GM21360 (cell line): ENCODE measurements at regions not wholly inside any gene's neighbourhood (a gene's known extent, or its start where the extent isn't known, plus 50 kb on each side); places are given as distances from the start of the nearest gene placed in this dataset.

Experiments
- ATAC-seq: cut with Tn5 transposase; IDR thresholded peaks from one replicate; pipeline ENCODE4 v1.9.1; 2021; ENCODE audit warnings: mild to moderate bottlenecking, moderate library complexity; ENCODE audit not compliant: unreplicated experiment

GRCh38 chr11:97234016-97234415, 844.2 kb downstream of the JRKL start:
- no peak for ATAC-seq

GRCh38 chr11:97237151-97237550, 847.3 kb downstream of the JRKL start:
- no peak for ATAC-seq

- ATAC-seq = no peak
Measured at GRCh38 chr11:97247601-97248000, 857.8 kb downstream of the JRKL start.

GRCh38 chr11:97254790-97255189, 865.0 kb downstream of the JRKL start:
- no peak for ATAC-seq

GRCh38 chr11:97259434-97259833, 869.6 kb downstream of the JRKL start:
- ATAC-seq = no peak

GRCh38 chr11:97259884-97260283, 870.1 kb downstream of the JRKL start:
- no peak for ATAC-seq

GRCh38 chr11:97263183-97263858, 873.5 kb downstream of the JRKL start:
- ATAC-seq = no peak

GRCh38 chr11:97269527-97269926, 879.7 kb downstream of the JRKL start:
- no peak for ATAC-seq

- no peak for ATAC-seq
Measured at GRCh38 chr11:97279341-97279740, 889.5 kb downstream of the JRKL start.

GRCh38 chr11:97280347-97280746, 890.5 kb downstream of the JRKL start:
- no peak for ATAC-seq

- no peak for ATAC-seq
Measured at GRCh38 chr11:97289823-97290222, 900.0 kb downstream of the JRKL start.

- no peak for ATAC-seq
Measured at GRCh38 chr11:97290464-97291041, 900.7 kb downstream of the JRKL start.

GRCh38 chr11:97296301-97296700, 906.5 kb downstream of the JRKL start:
- ATAC-seq = no peak

- no peak for ATAC-seq
Measured at GRCh38 chr11:97309291-97309690, 919.5 kb downstream of the JRKL start.

GRCh38 chr11:97325693-97326092, 935.9 kb downstream of the JRKL start:
- no peak for ATAC-seq

- no peak for ATAC-seq
Measured at GRCh38 chr11:97332271-97332670, 942.5 kb downstream of the JRKL start.

GRCh38 chr11:97336064-97336463, 946.3 kb downstream of the JRKL start:
- no peak for ATAC-seq

- ATAC-seq = no peak
Measured at GRCh38 chr11:97345032-97345431, 955.2 kb downstream of the JRKL start.

- no peak for ATAC-seq
Measured at GRCh38 chr11:97349201-97349600, 959.4 kb downstream of the JRKL start.

- no peak for ATAC-seq
Measured at GRCh38 chr11:97351939-97352338, 962.1 kb downstream of the JRKL start.

GRCh38 chr11:97354026-97354425, 964.2 kb downstream of the JRKL start:
- no peak for ATAC-seq

- ATAC-seq = no peak
Measured at GRCh38 chr11:97354576-97354975, 964.8 kb downstream of the JRKL start.

- ATAC-seq = no peak
Measured at GRCh38 chr11:97355230-97355629, 965.4 kb downstream of the JRKL start.
